ENCODE measurements at regions not wholly inside any gene's neighbourhood (a gene's known extent, or its start where the extent isn't known, plus 50 kb on each side); places are given as distances from the start of the nearest gene placed in this dataset.

DNA sequence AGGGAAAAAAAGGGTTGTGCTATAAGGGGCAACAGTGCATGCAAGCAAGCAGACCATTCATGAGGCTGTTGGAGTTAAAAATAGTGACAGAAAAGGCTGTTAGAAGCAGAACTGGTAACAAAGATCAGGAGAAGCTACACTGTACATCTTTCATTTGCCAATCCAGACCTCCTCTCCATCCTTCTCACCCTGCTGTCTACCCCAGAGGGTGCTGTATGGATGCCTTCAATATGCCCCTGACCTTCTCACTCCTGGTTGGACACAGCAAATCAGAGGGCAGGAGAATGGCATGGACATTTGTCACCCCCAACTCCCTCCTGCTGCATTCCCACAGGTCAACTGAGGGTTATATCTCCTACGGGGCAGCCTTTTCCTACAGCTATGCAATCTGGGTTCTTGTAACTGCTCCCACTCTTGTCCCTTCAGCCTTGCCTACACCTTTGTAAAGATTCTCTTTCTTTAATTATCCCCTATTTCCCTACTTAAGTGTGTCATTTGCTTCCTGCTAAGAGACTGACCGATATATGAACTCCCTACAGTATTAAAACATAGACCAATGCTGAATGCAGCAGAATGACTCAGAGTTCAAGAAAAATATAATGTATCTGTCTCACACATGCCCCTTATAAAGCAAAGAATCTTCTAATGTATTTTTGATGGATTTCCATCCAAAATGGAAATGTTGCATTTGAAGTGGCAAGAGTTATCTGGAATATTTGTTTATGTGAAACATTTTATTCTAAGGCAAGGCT is 169.2 kb upstream of the NCKAP5 start:
- no peak overlapping the region for H3K4me3 ChIP-seq (ENCODE audit: low read depth, low read length)
- no peak for DNase-seq (ENCODE audit: low read depth)
- TF ChIP-seq, protein P1, sequence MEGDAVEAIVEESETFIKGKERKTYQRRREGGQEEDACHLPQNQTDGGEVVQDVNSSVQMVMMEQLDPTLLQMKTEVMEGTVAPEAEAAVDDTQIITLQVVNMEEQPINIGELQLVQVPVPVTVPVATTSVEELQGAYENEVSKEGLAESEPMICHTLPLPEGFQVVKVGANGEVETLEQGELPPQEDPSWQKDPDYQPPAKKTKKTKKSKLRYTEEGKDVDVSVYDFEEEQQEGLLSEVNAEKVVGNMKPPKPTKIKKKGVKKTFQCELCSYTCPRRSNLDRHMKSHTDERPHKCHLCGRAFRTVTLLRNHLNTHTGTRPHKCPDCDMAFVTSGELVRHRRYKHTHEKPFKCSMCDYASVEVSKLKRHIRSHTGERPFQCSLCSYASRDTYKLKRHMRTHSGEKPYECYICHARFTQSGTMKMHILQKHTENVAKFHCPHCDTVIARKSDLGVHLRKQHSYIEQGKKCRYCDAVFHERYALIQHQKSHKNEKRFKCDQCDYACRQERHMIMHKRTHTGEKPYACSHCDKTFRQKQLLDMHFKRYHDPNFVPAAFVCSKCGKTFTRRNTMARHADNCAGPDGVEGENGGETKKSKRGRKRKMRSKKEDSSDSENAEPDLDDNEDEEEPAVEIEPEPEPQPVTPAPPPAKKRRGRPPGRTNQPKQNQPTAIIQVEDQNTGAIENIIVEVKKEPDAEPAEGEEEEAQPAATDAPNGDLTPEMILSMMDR (IDR thresholded peaks at IDR 0.05; ENCODE audit: low read depth, low read length, missing control alignments) = no peak

DNA sequence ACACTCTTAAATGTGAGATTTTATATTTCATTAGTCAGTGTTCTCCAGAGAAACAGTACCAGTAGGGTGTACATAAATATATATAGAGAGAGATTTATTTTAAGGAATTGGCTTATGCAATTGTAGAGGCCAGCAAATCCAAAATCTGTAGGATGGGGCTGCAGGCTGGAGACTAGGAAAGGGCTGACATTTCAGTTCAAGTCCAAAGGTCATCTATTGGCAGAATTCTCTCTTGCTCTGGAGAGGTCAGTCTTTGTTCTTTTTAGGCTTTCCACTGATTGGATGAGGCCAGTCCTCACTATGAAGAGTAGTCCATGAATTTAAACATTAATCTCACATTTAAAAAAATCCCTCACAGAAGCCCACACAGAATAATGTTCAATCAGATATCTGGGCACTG is 170.8 kb upstream of the NCKAP5 start:
- TF ChIP-seq, protein P1 (IDR thresholded peaks at IDR 0.05; ENCODE audit: low read depth, low read length, missing control alignments) = no peak
- DNase-seq (ENCODE audit: low read depth) = no peak
- H3K4me3 ChIP-seq (ENCODE audit: low read depth, low read length) = no peak overlapping the region

DNA sequence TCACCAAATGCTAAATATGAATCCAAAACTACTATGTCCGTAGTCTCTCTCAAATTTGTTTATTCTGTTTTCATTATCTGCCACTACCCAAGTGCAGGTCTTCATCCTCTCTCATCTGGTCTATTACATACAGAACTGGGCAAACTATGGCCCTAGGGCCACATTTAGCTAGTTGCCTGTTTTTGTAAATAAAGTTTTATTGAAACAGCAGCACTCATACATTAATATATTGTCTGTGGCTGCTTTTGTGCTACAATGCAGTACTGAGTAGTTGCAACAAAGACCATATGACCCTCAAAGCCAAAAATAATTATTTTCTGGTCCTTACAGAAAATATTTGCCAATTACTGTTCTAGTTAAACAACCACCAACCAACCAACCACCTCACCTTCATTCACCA is 172.2 kb upstream of the NCKAP5 start:
- no peak for DNase-seq (ENCODE audit: low read depth)
- no peak overlapping the region for H3K4me3 ChIP-seq (ENCODE audit: low read depth, low read length)
- TF ChIP-seq, protein P1 (IDR thresholded peaks at IDR 0.05; ENCODE audit: low read depth, low read length, missing control alignments) = no peak

DNA sequence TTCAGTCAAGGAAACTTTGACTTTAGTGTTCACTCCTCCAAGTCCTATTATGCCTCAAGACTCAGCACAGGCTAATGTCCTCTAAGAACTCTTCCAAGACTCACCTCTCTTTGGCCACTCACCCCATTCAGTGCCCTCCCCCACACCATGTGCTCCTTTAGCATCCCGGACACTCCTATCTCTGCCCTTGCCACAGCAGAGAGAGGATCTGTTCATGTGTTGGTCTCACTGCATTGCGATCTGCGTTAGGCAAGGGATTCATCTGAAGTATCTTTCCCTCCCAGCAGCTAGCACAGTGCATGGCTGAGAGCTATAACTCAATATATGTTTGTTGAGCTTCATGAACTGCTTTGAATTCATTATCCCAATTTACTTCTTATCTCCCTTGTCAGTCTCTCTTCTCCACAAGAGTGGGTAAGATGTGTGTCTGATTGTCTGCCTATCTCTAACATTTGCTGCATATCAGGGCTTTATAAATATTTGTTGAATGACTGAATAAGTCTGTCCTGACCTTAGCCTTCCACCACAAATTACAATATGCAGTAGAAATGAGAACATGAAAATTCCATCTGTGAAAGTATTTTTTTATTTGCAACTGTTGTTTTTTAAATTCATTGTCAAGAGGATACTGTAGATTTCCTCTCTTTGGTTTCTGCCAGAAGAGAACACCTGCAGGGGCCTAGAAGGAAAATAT is 179.9 kb upstream of the NCKAP5 start:
- TF ChIP-seq, protein P1 (IDR thresholded peaks at IDR 0.05; ENCODE audit: low read depth, low read length, missing control alignments) = no peak
- no peak overlapping the region for H3K4me3 ChIP-seq (ENCODE audit: low read depth, low read length)
- no peak for DNase-seq (ENCODE audit: low read depth)

DNA sequence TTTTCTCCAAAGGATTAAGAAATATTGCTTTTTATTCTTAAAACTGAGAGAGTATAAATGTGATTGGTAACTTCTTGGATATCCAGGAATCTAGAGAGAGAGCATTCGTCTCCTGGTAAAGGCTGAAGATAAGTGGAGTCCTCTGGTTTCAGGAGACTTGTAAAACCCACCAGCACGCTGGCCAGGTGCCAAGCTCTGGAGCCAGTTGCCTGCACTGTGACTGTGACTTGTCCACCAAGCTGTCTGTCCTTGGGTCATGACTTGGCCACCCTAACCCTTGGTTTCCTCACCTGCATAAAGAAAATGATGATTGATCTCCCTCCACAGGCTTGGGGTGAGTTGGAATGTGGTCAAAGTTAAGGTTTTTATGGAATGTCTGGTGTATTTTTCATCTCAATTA is 185.4 kb upstream of the NCKAP5 start:
- no peak overlapping the region for H3K4me3 ChIP-seq (ENCODE audit: low read depth, low read length)
- TF ChIP-seq, protein P1 (IDR thresholded peaks at IDR 0.05; ENCODE audit: low read depth, low read length, missing control alignments) = no peak
- no peak for DNase-seq (ENCODE audit: low read depth)

DNA sequence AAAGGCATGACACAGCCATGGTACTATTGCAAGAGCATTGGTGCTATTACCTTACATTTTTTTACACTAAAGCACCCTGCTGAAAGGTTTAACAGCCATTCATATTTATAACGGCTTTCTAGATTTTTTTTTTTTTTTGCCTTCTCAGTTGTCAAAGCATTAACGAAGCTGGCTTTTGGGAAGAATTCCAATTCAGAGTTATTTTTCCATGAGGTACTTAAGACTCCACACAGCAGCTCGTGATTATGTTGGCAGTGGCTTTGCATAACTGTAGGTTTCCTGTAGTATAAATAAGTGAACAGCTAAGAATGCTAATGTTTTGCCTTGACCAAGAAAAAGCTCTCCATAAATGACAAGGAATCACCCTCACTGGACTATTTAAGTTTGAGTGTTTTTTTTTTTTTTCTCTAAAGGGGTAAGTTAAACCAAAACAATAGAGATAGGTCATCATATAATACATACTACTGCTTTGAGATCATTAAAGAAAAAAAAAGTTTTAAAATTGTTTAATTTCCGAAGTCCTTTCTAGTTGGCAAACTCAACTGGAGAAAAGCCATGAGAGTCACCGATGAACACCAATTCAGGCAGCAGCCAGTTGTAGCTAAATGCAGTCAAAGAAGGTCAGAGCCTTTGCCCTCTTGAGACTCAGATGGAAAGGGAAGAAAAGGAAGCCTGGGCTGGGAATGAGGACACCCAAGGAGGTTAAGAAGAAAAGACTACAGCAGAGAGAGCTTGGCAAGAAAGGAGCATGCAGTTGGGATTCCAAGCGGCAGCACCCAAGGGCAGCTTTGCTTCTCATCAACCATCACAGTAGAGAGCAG is 187.4 kb upstream of the NCKAP5 start:
- DNase-seq (ENCODE audit: low read depth) = no peak
- no peak overlapping the region for H3K4me3 ChIP-seq (ENCODE audit: low read depth, low read length)
- TF ChIP-seq, protein P1 (IDR thresholded peaks at IDR 0.05; ENCODE audit: low read depth, low read length, missing control alignments) = no peak

Data from GM12864 (cell line).